AG10803 (cell line): ENCODE measurements at regions not wholly inside any gene's neighbourhood (a gene's known extent, or its start where the extent isn't known, plus 50 kb on each side); places are given as distances from the start of the nearest gene placed in this dataset.
A peak's percentile ranks its signal among the peaks of the same experiment; 100 is the strongest.

Experiments used
- DNase-seq: peaks from one replicate; pipeline ENCODE4 v3.0.0; 2010; ENCODE audit warnings: low read depth
- H3K4me3 ChIP-seq: 2 replicates; pipeline ENCODE4 v1.5.1; 2011; ENCODE audit warnings: mild to moderate bottlenecking, low read length, control low read depth
- TF ChIP-seq, protein P1 (sequence below): conservative IDR thresholded peaks from 2 replicates; pipeline ENCODE4 v1.5.1; 2011; ENCODE audit warnings: mild to moderate bottlenecking, low read length, control low read depth, inconsistent platforms

DNA sequence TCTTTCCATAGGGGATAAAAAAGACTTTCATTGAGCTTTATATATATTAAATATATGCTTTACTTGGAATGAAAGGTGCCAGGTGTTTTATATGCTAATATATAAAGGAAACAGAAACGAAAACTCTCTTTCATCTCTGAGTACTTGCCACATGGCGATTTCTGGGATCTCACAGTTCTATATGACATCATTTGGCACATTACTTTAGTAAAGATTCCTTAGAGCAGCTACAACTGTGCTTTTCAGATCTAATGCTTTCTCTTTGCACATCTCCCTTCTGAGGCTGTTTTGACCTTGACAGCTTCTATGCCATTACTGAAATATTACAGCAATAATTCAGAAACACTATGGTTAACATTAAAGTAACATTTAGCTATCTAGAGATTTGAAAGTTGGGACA is 1082.9 kb upstream of the CDH2 start:
- H3K4me3 ChIP-seq, result no peak overlapping the region
- peak; percentile 12 for DNase-seq
- TF ChIP-seq, protein P1, sequence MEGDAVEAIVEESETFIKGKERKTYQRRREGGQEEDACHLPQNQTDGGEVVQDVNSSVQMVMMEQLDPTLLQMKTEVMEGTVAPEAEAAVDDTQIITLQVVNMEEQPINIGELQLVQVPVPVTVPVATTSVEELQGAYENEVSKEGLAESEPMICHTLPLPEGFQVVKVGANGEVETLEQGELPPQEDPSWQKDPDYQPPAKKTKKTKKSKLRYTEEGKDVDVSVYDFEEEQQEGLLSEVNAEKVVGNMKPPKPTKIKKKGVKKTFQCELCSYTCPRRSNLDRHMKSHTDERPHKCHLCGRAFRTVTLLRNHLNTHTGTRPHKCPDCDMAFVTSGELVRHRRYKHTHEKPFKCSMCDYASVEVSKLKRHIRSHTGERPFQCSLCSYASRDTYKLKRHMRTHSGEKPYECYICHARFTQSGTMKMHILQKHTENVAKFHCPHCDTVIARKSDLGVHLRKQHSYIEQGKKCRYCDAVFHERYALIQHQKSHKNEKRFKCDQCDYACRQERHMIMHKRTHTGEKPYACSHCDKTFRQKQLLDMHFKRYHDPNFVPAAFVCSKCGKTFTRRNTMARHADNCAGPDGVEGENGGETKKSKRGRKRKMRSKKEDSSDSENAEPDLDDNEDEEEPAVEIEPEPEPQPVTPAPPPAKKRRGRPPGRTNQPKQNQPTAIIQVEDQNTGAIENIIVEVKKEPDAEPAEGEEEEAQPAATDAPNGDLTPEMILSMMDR, result no peak

DNA sequence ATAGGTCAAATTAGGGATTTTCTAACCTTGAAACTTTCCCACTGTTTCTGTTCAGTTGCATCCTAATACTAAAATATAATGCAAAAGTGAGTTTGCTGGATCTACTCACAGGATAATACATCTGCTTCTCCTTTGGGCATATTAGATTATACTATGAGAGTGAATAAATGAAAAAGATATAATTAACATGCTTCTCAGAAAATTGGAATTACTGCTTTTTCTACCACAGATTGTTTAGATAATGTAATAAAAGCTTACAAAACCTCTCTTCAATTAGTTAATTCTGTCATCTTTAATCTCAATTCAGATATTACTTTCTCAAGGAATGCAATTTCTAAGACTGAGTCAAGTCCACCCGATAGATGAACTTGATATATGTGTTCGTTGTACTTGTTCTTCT is 1077.2 kb upstream of the CDH2 start:
- TF ChIP-seq, protein P1, result no peak
- no peak for DNase-seq
- no peak overlapping the region for H3K4me3 ChIP-seq

DNA sequence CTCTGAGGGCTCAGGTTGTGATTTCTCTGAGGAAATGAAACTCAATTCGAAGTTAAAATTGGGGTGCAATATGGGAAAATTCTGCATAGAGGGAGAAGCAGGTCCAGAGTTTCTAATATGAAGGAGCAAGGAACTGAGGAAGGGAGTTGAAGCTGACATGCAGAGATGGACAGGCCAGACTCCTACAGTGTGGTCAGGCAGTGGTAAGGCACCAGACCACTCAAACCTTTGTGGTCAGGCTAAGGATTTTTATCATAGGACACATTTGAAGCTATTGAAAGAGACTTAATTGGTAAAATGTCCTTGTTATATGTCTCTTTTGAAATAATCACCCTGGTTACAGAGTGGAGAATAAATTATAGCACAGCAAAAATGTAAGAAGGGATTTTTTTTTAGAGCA is 1074.8 kb upstream of the CDH2 start:
- TF ChIP-seq, protein P1, result no peak
- DNase-seq, result no peak
- H3K4me3 ChIP-seq, result no peak overlapping the region

DNA sequence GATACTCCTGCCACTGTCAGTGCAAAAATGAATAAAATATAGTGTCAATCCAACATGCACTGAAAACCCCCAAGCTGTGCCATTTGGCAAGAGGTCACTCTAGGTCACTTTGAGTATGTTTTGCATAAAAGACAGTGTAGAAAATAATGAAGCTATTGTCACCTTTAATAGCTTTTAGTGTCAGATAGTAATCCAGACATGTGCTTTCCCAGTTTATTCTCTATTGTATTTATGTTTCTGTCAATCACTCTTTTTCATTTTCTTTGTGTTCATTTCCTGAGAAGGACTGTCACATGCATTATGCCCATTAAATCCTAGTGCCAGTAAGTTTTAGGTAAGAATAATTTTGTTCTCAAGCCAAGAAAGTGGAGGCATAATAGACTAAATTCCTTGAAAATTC is 1073.9 kb upstream of the CDH2 start:
- no peak for DNase-seq
- TF ChIP-seq, protein P1, result no peak
- H3K4me3 ChIP-seq, result no peak overlapping the region

DNA sequence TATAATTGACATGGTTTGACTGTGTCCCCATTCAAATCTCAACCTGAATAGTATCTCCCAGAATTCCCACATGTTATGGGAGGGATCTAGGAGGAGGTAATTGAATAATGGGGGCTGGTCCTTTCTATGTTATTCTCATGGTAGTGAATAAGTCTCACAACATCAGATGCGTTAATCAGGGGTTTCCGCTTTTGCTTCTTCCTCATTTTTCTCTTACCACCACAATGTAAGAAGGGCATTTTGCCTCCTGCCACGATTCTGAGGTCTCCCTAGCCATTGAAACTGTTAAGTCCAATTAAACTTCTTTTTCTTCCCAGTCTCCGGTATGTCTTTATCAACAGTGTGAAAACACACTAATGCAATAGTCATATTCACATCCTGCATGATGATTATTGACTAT is 1073.3 kb upstream of the CDH2 start:
- no peak overlapping the region for H3K4me3 ChIP-seq
- TF ChIP-seq, protein P1, result no peak
- no peak for DNase-seq

DNA sequence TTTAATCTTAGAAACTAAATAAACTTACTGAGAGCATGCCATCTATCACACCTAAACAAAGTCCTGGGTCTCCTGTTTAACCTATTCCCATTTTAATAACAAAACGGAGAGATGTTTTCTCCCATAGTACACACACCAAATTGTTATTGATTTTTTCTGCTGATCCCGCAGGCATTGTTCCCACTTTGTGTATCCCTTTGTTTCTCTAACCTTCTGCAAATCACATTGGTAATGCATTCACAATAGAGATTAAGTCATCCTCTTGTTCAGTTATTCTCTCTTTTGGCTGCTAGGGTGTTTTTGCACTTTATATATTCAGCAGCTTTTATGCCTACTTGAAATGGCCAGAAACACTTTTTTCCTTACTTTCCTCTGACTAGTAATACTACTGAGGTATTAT is 1071.9 kb upstream of the CDH2 start:
- no peak overlapping the region for H3K4me3 ChIP-seq
- TF ChIP-seq, protein P1, result no peak
- no peak for DNase-seq

DNA sequence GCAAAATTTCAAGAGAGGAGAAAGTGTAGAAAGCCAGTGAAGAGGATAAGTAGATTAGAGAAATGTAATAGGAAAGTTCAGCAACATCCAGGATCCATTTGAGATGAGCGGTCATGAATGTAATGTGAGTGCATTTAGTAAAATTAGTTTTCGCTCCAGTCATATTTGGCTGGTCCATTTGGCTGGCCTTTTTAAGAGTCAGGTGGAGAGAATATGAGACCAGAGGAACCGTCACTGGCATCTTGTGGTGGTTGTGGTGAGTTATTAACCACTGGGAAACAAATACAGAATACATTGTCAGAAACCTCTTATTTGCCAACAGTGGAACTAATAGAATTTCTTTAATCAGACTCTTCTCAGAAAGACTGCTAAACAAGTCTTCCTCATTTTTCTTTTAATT is 1064.3 kb upstream of the CDH2 start:
- TF ChIP-seq, protein P1, result no peak
- no peak for DNase-seq

More for the DNA sequence above, 1064.3 kb upstream of the CDH2 start:
- H3K4me3 ChIP-seq, result no peak overlapping the region
